ENCODE measurements at regions not wholly inside any gene's neighbourhood (a gene's known extent, or its start where the extent isn't known, plus 50 kb on each side); places are given as distances from the start of the nearest gene placed in this dataset.

GRCh38 chr1:173422456-173422976 is 54.6 kb upstream of the PRDX6 start (continued):
- TF ChIP-seq LCOR (CRISPR knock-in tag; IDR thresholded peaks at IDR 0.05) (no peak), ZNF395 (CRISPR knock-in tag; IDR thresholded peaks at IDR 0.05) (peak; percentile 92), L3MBTL2 (IDR thresholded peaks at IDR 0.05) (no peak), ZNF354B (CRISPR knock-in tag; IDR thresholded peaks at IDR 0.05) (0 out of 2 replicates have a peak, but pooled peaks have one; percentile 9), NR2C2 (CRISPR knock-in tag; IDR thresholded peaks at IDR 0.05) (peak; percentile 64; the same call in 1 of the 2 replicates), NR2C2 (tag; IDR thresholded peaks at IDR 0.05) (peak; percentile 80)
- TF ChIP-seq, protein P1, sequence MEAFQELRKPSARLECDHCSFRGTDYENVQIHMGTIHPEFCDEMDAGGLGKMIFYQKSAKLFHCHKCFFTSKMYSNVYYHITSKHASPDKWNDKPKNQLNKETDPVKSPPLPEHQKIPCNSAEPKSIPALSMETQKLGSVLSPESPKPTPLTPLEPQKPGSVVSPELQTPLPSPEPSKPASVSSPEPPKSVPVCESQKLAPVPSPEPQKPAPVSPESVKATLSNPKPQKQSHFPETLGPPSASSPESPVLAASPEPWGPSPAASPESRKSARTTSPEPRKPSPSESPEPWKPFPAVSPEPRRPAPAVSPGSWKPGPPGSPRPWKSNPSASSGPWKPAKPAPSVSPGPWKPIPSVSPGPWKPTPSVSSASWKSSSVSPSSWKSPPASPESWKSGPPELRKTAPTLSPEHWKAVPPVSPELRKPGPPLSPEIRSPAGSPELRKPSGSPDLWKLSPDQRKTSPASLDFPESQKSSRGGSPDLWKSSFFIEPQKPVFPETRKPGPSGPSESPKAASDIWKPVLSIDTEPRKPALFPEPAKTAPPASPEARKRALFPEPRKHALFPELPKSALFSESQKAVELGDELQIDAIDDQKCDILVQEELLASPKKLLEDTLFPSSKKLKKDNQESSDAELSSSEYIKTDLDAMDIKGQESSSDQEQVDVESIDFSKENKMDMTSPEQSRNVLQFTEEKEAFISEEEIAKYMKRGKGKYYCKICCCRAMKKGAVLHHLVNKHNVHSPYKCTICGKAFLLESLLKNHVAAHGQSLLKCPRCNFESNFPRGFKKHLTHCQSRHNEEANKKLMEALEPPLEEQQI (IDR thresholded peaks at IDR 0.05): no peak

DNA sequence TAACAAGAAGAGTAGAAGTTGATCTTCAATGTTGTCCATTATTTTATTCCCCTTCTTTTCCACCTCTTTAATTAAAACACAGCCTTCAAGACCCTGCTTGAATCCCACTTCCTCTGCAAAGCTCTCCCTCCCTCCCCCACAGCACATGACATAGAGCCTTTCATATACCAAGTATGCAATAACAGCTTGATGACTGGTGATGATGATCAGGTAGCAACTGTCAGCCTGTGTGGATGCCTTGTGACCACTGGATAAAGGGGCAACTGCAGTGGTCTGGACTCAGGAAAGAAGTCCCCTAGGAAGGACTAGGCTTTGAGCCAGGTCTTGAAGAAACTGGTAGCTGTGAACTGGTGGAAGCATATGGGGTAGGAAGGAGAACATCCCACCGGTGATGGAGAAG is 53.8 kb upstream of the PRDX6 start:
- no peaks in the 10 kb centered on the region for H3K27me3 ChIP-seq (ENCODE audit: control insufficient read depth in 2 of 2, insufficient read depth in 2 of 2, low read length in 2 of 2)
- POLR2A ChIA-PET: no interaction called here
- no peak overlapping the region for H3K4me3 ChIP-seq
- H2AFZ ChIP-seq (ENCODE audit: low read depth, low read length): no peak overlapping the region; the same call in 1 of the 2 replicates
- no peak overlapping the region for H3K4me2 ChIP-seq (ENCODE audit: insufficient read depth, low read length)
- intact Hi-C loops (cut with micrococcal nuclease) (loop anchor here (5.0 kb wide), 4 partner anchors 156 to 1319 kb away; no protein-coding TSS in a partner anchor), in situ Hi-C loops (cut with MboI) (no loop called here)
- FAIRE-seq (peak; percentile 44), ATAC-seq (no peak), DNase-seq (ENCODE audit: extremely low read depth in 1 of 4, low spot score in 3 of 4) (no peak)
- no TSS peak for BruUV-seq (replicated peaks)
- no peaks in the 10 kb centered on the region for H3K36me3 ChIP-seq (ENCODE audit: control insufficient read depth, insufficient read depth, low read length)
- TF ChIP-seq TAF15 (IDR thresholded peaks at IDR 0.05; ENCODE audit: low read depth, low read length) (no peak), XRCC4 (IDR thresholded peaks at IDR 0.05; ENCODE audit: extremely low read depth, insufficient read depth, insufficient read length) (no peak), ZNF146 (CRISPR knock-in tag; IDR thresholded peaks at IDR 0.05; ENCODE audit: unreplicated experiment) (no peak), SPI1 (IDR thresholded peaks at IDR 0.05; ENCODE audit: borderline replicate concordance, low read depth, low read length) (0 out of 2 replicates have a peak, but pooled peaks have one; percentile 32), ZNF212 (CRISPR knock-in tag; IDR thresholded peaks at IDR 0.05) (no peak)
- no peaks in the 10 kb centered on the region for H4K20me1 ChIP-seq (replicated peaks; ENCODE audit: control insufficient read depth, insufficient read depth, low read length)
- H3K27ac ChIP-seq (ENCODE audit: extremely low read depth, low read depth, low read length): no peak overlapping the region
- WGBS (ENCODE audit: insufficient coverage, low coverage, missing lambda C conversion rate): 89% methylated on average over 1 of the region's 1 CpG
- H3K9ac ChIP-seq (ENCODE audit: insufficient read depth in 1 of 2, low read depth in 2 of 2, low read length in 2 of 2): no peak overlapping the region
- H3K9me3 ChIP-seq (replicated peaks; ENCODE audit: control insufficient read depth, insufficient read depth, low read depth, low read length): no peaks in the 10 kb centered on the region
- no peaks in the 10 kb centered on the region for H3K9me1 ChIP-seq (ENCODE audit: control insufficient read depth, insufficient read depth, low read length)
- H3K4me1 ChIP-seq (replicated peaks in 1 of 2; ENCODE audit: control insufficient read depth in 2 of 2, insufficient read depth in 2 of 2, low read length in 2 of 2): peaks cover 15 to 63% of the 10 kb centered on the region in 2 experiments; a peak in 4 of 5 replicates
- no peaks in the 10 kb centered on the region for H3K79me2 ChIP-seq (ENCODE audit: control insufficient read depth, insufficient read depth, low read length)
- CTCF ChIA-PET (ENCODE audit: low intra/inter-chr PET ratio): no interaction called here
